NCI-H82 treated with DMSO at 0.1 percent for 48 hours (cell line): ENCODE measurements at regions not wholly inside any gene's neighbourhood (a gene's known extent, or its start where the extent isn't known, plus 50 kb on each side); places are given as distances from the start of the nearest gene placed in this dataset.

Source experiments
- DNase-seq: peaks from one replicate; lab custom pipeline; 2025; ENCODE audit not compliant: unreplicated experiment; lab: John Stamatoyannopoulos, UW

DNA sequence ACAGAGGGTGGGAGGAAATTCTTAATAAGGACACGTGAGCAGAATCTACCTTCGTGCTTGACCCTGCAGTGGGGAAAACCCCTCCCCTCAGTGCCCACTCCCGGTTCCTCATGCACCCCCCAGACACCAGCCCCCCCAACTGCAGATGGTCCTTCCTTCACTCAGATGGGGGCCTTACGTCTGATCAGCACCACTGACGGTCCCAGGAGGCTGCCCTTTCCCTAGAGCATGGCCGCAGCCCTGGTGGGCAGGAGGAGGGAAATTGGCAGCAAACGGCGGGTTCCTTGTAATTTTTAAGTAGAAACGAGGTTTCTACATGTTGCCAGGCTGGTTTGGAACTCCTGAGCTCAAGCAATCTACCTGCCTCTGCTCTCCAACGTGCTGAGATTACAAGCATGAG, 477.7 kb downstream of the TBC1D22A start:
- DNase-seq, result no peak

DNA sequence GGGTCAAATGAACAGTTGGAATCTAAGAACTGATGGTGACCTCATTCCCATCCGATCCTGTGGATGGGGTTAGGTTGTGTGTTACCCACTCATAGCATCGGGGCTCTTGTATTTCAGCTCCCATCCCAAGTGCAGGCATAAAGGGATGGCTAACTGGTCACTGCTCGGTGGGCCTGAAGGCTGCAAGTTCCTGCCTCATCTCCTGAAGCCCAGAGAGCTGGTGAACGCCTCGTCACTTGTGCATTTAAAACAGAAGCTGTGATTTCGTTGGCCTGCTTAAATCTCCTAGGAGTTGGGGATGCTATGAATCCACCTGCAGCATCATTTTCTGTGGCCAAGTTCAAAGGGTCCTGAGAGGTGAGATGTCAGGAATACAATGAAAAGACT, 477.0 kb downstream of the TBC1D22A start:
- no peak for DNase-seq

DNA sequence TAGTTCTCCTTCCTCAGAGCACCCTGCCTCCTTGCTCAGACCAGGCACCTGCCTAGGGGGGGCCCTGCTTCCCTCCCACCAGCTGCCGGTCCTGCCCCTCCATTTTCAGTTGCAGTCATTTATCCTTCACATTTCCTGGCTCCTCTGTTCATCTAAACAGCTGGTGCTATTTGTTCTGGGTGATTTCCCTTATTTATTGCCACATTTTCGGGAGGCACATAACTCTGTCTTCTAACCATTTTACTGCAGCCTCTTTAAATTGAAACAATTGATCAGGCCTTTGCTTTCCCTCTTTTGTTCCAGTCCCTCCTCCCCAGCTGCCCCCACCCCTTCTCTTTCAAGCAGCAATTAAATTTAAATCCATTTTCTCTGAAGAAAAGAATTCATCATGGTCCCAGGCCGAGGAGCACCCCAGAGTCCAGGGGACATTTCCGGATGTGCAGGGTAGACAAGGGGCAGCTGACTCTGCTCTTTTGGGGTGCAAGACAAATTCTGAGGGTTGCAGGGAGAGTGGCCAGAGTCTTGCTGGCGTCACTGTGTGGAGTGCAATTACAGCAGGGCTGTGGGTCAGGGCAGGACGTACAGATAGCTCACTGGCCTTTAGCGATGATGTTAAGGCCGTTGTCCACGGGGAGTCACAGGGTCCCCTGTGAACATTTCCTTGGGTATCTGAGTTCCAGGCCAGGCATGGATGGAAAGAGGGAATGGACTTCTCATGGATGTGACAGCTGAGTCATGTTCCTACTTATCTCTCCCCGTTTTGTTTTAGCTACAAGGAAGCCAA, 476.4 kb downstream of the TBC1D22A start:
- no peak for DNase-seq

DNA sequence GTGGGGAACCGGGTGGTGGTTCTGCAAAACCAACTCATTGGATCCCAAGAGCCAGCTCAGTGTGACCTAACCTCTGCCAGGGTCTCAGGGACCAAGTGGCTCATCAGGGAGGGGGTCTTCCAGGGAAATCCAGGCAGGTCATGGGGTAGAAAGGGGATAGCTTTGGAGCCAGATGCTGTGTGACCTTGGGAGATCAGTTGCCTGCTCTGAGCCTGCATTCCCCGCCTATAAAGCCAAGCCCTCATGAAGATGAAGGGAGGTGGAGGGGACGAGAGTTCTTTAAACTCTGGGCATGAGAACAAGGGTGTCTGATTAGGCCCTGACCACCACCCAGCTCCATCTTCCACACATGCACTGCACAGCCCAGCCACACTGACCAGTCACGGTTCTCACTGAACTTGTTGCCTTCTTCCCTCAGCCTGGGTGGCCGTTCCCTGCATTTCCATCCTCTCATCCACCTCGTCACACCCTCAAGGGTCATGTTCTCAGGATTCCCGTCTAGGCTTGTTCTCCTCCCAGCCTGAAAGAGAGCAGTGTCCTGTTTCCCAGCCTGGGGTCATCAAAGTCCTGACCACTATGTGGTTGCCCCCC, 475.5 kb downstream of the TBC1D22A start:
- DNase-seq, result no peak

DNA sequence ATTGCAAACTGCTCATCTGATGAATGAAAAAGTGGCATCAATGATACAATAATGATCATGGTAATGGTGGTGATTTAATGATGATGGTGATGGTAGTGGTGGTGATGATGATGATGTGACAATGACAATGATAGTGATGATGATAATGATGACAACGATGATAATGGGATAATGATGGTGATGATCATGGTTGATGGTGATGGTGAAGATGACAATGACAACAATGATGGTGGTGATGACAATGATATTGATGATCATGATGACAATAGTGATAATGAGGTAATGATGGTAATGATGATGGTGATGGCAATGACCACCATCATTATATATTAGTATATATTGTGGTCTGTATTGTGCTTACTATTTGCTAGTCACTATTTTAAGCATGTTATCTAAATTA, 474.3 kb downstream of the TBC1D22A start:
- no peak for DNase-seq

DNA sequence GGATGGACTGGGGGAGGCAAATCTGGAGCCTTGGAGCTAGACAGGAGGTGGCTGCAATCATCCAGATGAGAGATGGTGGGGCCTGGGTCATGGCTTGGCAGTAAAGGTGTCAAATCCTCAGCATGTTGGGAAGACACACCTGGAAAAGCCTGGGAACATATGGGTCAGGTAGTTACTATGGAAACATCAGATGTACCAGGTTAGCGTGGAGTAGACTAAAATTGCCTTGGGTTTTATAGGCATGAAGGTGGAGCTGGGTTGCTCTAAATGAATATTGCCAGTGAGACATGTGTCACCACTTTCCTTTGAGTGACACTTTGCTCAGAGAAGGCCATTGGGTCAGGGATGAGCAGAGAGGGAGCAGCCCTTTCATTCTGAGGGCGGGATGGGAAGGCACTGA, 473.7 kb downstream of the TBC1D22A start:
- no peak for DNase-seq

DNA sequence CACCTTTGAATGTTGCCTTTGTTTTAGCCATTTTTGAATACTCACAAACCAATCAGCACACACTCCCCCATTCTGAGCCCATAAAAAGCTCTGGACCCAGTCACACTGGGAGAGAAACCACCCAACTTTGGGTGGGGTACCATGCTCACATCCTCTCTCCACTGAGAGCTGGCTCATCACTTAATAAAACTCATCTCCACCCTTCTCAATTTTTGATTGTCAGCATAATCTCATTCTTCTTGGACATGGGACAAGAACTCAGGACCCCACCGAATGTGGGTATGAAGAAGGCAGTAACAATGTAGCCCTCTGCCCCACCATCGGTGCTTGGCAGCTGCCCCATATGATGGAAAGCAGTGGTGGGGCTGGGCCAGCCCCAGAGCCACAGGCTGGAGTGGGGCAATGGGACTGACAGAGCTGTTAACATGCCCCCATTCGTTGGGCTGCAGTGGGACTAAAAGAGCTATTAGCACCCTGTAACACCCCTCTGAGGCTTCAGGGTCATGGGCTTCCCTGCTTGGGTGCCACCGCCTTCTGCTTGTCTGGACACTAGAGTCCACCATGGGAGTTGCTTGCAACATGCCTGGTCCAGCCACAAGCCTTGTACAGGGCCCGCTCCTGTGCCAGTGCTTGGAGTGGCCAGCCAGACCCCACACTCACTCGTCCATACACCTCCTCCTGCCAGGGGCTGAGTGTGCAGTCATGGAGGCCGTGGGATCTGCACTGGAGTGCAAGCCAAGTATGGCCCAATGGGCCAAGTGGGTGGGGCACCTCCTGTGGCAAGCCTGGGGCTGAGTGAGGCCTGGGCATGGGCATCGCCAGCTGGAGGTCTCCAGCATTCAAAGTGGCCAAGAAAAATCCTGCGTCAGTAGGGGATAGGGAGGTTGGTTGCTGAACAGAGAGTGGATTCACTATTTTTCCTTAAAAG, 471.1 kb downstream of the TBC1D22A start:
- no peak for DNase-seq

DNA sequence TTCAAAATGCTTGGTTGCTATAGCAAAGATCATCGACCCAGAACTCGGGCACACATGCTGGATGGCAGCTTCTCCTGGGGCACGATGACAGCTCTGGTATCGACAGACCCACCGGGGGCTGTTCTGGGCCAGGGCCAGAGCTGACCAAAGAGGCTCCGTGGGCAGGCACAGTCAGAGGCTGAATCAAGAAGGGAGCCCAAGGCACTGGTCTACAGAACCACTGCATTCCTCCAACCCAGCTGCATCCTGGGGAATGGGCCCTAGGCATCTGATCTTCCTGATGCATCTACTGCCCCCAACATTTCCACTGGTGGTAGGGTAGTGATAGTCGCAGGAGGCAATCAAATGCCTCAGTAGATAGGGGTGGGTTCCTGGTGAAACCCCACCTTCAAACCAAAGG, 470.3 kb downstream of the TBC1D22A start:
- DNase-seq, result no peak

DNA sequence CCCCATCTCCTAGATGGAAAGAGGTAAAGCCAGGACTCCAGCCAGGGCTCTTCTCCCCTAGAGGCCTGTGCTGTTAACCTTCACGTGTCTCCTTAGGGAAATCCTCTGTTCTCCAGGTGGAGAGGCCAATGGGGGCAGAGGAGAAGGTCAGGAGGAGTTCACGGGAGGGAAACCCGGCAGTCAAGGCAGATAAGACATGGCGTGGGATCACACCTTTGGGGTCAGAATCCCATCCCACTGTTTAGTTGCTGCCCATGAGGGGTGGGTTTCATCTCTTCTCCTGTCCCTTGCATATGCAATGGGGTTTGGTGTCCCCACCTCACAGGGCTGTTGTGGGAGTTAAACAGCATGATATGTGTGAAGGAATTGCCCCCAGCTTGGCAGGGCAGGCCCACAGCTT, 469.7 kb downstream of the TBC1D22A start:
- no peak for DNase-seq

DNA sequence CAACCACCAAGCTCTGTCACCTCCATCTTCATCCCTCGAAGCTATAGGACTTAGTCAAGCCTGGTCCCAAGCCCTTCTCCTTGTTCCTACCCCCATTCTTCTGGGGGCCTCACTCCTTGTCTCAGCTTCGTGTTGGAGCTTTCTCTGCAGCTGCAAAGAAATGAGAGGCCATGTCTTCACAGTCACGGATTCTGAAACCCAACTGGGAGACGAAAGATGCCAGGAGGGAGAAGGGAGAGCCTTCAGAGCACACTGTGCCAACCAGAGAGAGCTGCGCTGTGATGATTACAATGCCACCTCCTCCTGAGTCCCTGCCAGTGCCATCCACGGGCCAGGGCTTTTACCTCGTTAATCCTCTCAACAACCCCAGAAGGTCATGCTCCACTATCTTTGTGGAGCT, 469.3 kb downstream of the TBC1D22A start:
- no peak for DNase-seq

DNA sequence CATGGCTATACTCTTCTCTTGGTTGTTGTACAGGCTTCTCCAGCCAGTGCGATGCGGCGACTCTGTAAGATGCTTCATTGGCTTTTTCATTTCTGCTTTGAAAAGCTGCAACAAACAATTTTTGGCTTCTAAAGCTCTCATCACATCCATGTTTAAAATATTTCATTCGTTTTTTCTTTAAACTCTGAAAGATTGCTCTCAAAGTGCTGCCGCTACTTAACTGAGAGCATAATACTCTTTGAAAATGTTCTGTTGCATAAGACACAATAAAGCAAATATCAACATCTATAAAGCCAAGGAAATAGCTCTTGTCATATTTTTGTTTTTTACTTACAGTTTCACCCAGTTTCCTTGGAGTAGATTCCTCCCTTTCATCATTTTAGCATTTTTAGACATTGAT, 468.3 kb downstream of the TBC1D22A start:
- no peak for DNase-seq

DNA sequence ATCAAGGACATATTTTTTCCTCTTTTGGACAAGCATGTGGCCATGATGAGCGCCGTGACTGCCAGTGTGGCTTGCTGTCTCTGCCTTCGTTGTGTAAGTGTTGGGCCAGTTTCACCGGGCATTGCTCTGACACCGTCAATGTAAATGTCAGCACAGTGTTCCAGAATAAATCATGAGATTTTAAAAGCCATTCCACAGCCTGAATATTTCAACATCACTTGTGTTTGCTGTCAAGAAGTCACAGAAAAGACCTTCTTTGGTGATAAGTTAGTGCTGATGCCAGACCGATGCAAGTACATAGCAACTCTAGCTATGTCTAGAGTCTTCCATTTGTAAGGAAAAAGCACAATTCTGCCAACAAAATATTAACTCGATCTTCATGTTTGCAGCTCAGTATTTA, 467.8 kb downstream of the TBC1D22A start:
- no peak for DNase-seq

DNA sequence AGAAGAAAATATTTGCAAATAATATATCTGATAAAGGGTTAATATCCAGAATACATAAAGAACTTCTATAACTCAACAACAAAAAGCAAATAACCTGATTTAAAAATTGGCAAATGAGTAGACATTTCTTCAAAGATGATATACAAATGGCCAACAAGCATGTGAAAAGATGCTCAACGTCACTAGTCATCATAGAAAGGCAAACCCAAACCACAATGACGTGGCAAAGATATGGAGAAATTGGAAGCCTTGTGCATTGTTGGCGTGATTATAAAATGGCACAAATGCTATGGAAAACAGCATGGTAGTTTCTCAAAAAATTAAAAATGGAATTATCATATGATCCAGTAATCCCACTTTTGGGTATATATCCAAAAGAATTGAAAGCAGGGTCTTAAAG, 466.3 kb downstream of the TBC1D22A start:
- no peak for DNase-seq

DNA sequence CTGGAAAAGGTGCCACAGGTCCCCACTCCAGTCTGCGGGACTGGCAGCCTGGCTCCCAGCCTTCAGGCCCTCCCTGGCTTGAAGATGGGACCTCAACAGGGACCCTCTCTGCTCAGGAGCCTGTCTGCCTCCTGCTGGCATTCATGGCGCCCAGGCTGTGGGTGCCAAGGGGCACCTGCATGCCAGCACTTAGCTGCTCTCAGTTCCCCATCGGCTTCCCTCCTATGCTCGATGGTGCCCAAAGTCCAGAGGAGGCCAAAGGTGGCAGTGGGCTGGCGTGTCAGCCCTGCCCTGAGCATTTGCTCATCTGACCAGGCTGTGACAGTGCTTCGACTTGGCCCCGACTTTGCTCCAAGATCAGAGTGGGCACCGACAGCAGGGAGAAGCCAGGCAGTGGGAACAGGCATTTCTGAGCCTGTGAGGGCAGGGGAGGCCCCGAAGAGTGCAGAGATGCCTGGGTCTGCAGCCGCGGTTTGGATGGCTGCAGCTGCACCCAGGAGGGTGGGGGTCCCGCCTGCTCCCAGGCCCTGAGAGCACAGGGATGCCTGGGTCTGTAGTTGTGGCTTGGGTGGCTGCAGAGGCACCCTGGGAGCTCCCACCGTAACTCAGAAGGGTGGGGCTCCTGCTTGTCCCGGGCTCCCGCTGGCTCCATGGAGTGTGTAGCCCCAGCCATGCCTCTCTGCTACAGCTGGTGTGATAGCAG, 463.6 kb downstream of the TBC1D22A start:
- DNase-seq, result no peak

DNA sequence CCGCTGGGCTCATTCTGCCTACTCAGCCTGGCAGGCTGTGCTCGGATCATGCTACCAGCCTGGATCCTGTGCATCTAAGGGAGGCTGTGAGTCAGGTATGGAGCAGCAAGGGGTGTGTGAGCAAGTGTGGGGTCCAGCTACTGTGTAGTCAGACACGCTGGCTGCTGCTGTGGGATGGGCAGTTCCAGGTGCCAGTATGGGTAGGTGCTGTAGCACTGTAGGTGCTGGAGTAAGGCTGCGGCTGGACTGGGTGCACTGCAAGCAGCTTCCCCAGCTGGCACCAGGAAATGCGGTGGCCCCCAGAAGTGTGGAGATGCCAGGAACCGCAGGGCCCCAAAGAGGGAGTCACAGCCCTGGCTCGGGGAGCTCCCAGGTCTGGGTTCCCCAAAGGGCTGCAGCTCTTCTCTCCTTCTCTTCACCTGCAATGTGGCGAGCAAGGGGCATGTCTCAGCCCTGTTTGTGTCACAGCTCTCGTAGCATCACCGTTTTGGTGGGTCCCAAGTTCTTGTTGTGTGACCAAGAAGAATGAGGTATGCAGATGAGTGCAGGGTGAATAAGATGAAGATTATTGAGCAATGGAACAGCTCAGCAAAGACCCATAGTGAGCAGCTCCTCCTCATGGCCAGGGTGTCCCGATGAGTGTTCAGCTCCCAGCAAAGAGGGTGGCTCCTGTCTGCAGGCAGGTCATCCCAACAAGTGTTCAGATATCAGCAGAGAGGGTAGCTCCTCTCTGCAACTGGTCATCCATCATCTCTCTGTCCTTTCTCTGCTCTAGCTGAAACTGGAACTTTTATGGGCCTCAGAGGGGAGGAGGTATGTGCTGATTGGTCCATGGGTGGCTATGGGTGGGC, 462.9 kb downstream of the TBC1D22A start:
- no peak for DNase-seq
